ENCODE measurements at regions not wholly inside any gene's neighbourhood (a gene's known extent, or its start where the extent isn't known, plus 50 kb on each side); places are given as distances from the start of the nearest gene placed in this dataset.

DNA sequence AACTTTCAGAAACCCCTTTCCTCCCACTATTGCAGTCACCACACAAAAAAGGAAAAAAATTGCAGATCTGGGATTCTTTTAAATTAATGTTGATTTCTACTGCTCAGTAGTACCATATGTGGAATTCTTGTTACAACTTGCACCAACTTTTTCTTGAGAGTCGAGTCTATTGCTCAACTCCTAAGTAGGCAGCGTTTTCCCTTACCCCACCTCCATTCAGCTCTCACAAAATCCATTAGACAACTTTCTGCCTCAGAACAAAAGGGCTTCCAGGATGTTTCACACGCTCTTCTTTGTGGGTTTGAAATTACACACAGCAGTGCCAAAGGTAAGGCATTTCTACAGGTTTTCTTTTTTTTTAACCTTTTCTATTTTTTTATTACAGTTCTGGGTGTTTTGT lies 179.5 kb downstream of the ANXA2 start:
- TF ChIP-seq ARNTL (CRISPR knock-in tag; IDR thresholded peaks at IDR 0.05; ENCODE audit: borderline replicate concordance, low read depth) = no peak
- TF ChIP-seq SNAI2 (CRISPR knock-in tag; IDR thresholded peaks at IDR 0.05) = no peak
- TF ChIP-seq ESRRG (CRISPR knock-in tag; IDR thresholded peaks at IDR 0.05) = no peak
- TF ChIP-seq GLIS3 (CRISPR knock-in tag; IDR thresholded peaks at IDR 0.05) = no peak
